NB4 (cell line): ENCODE measurements at regions not wholly inside any gene's neighbourhood (a gene's known extent, or its start where the extent isn't known, plus 50 kb on each side); places are given as distances from the start of the nearest gene placed in this dataset.

Experiments used
- DNase-seq: peaks from one replicate; pipeline ENCODE4 v3.0.0; 2010; ENCODE audit warnings: low read depth
- H3K4me3 ChIP-seq: one replicate; pipeline ENCODE4 v1.5.1; 2011; ENCODE audit warnings: mild to moderate bottlenecking, low read depth, low read length, moderate library complexity
- CTCF ChIP-seq: IDR thresholded peaks from one replicate; pipeline ENCODE4 v1.5.1; 2012; ENCODE audit warnings: low read depth, low read length
- MYC ChIP-seq: IDR thresholded peaks from 2 replicates; pipeline ENCODE4 v1.6.1; 2011; ENCODE audit warnings: low read depth, low read length
- POLR2A ChIP-seq: IDR thresholded peaks from 2 replicates; pipeline ENCODE4 v1.6.1; 2011; ENCODE audit warnings: mild to moderate bottlenecking; ENCODE audit not compliant: insufficient read length; ENCODE audit errors: extremely low read depth
- TF ChIP-seq, protein P1 (sequence below): IDR thresholded peaks from 2 replicates; pipeline ENCODE4 v1.6.1; 2011; ENCODE audit warnings: low read depth, low read length

GRCh38 chr16:79786389-79786788 is 185.9 kb upstream of the MAF start:
- DNase-seq, result no peak
- no peak overlapping the region for H3K4me3 ChIP-seq
- TF ChIP-seq CTCF, result no peak
- TF ChIP-seq, protein P1, sequence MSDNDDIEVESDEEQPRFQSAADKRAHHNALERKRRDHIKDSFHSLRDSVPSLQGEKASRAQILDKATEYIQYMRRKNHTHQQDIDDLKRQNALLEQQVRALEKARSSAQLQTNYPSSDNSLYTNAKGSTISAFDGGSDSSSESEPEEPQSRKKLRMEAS, result no peak
- no peak for TF ChIP-seq MYC
- no peak for TF ChIP-seq POLR2A

DNA sequence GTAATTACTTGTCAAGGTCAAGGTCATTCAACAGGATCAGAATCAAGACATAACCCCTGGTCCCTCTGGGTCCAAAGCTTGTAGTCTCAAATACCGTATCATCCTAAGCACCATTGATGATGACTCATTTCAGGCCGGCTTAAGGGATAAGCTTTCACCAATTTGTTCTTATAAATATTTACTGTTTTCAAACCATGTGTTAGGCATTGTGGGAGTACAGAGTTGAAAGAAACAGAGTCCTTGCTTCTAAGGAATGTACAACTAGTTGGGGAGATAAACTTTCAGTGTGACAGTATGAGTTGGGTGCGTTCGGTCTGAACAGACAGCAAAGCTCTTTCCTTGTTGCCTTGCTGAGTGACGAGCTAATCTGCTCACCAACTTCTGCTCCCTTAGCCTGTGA is 183.5 kb upstream of the MAF start:
- DNase-seq, result no peak
- H3K4me3 ChIP-seq, result no peak overlapping the region
- TF ChIP-seq, protein P1, result no peak
- no peak for TF ChIP-seq CTCF
- TF ChIP-seq POLR2A, result no peak

DNA sequence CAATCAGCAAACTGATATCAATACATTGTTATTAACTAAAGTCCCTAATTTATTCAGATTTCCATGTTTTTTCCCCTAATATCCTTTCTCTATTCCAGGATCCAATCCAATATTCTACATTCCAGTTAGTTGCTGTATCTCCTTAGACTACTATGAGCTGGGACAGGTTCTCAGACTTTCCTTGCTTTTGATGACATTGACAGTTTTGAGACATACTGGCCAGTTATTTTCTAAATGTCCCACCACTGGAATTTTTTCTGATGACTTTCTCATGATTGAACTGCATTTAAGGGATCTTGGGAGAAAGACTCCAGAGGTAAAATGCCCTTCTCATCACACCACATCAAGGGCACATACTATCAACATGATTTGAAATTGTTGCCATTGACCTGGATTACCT is 177.1 kb upstream of the MAF start:
- DNase-seq, result no peak
- no peak overlapping the region for H3K4me3 ChIP-seq
- TF ChIP-seq POLR2A (no peak), MYC (no peak), CTCF (no peak)
- TF ChIP-seq, protein P1, result no peak

GRCh38 chr16:79776243-79776847 is 175.8 kb upstream of the MAF start:
- H3K4me3 ChIP-seq, result no peak overlapping the region
- DNase-seq, result no peak
- TF ChIP-seq MYC, result no peak
- TF ChIP-seq, protein P1, result no peak

- DNase-seq, result no peak
- H3K4me3 ChIP-seq, result no peak overlapping the region
- TF ChIP-seq MYC (no peak), POLR2A (no peak), CTCF (no peak)
- TF ChIP-seq, protein P1, result no peak
Measured at GRCh38 chr16:79772784-79773183, 172.2 kb upstream of the MAF start.

GRCh38 chr16:79772048-79772447 is 171.5 kb upstream of the MAF start:
- no peak overlapping the region for H3K4me3 ChIP-seq
- TF ChIP-seq MYC, result no peak
- TF ChIP-seq, protein P1, result no peak
- TF ChIP-seq POLR2A, result no peak
- TF ChIP-seq CTCF, result no peak

More at GRCh38 chr16:79772048-79772447, 171.5 kb upstream of the MAF start:
- no peak for DNase-seq
